GM11168 (cell line): ENCODE measurements at regions not wholly inside any gene's neighbourhood (a gene's known extent, or its start where the extent isn't known, plus 50 kb on each side); places are given as distances from the start of the nearest gene placed in this dataset.

Source experiments
- in situ Hi-C: fragments of 300-500 bp; cut with MboI; formaldehyde crosslinking; loops from one replicate; pipeline ENCODE4 v1.12.0; 2022; ENCODE audit warnings: low sequenced_read_pairs; ENCODE audit not compliant: unreplicated experiment

GRCh38 chr17:33739714-33740113 is 446.6 kb upstream of the ASIC2 start:
- in situ Hi-C loops: no loop called here

GRCh38 chr17:33745047-33745760 is 452.1 kb upstream of the ASIC2 start:
- in situ Hi-C loops: no loop called here

GRCh38 chr17:33749171-33749570 is 456.1 kb upstream of the ASIC2 start:
- in situ Hi-C loops: no loop called here

- in situ Hi-C loops: no loop called here
Measured at GRCh38 chr17:33750943-33751701, 458.0 kb upstream of the ASIC2 start.

GRCh38 chr17:33751702-33752065 is 458.6 kb upstream of the ASIC2 start:
- in situ Hi-C loops: no loop called here

GRCh38 chr17:33753452-33753851 is 460.4 kb upstream of the ASIC2 start:
- in situ Hi-C loops: no loop called here

- in situ Hi-C loops: no loop called here
Measured at GRCh38 chr17:33756021-33756420, 462.9 kb upstream of the ASIC2 start.

GRCh38 chr17:33765871-33766270 is 472.8 kb upstream of the ASIC2 start:
- in situ Hi-C loops: no loop called here

- in situ Hi-C loops: no loop called here
Measured at GRCh38 chr17:33766721-33767120, 473.6 kb upstream of the ASIC2 start.

GRCh38 chr17:33769066-33769465 is 476.0 kb upstream of the ASIC2 start:
- in situ Hi-C loops: no loop called here

GRCh38 chr17:33776304-33776703 is 478.8 kb upstream of the CCL2 start:
- in situ Hi-C loops: loop anchor here (25.0 kb wide), 1 partner anchor 361 kb away; no protein-coding TSS in a partner anchor

GRCh38 chr17:33776903-33777302 is 478.2 kb upstream of the CCL2 start:
- in situ Hi-C loops: loop anchor here (25.0 kb wide), 1 partner anchor 360 kb away; no protein-coding TSS in a partner anchor

GRCh38 chr17:33777674-33778073 is 477.4 kb upstream of the CCL2 start:
- in situ Hi-C loops: loop anchor here (25.0 kb wide), 1 partner anchor 360 kb away; no protein-coding TSS in a partner anchor

- in situ Hi-C loops: loop anchor here (25.0 kb wide), 1 partner anchor 359 kb away; no protein-coding TSS in a partner anchor
Measured at GRCh38 chr17:33778505-33779233, 476.4 kb upstream of the CCL2 start.

- in situ Hi-C loops: loop anchor here (25.0 kb wide), 1 partner anchor 358 kb away; no protein-coding TSS in a partner anchor
Measured at GRCh38 chr17:33779234-33779591, 475.9 kb upstream of the CCL2 start.

- in situ Hi-C loops: loop anchor here (25.0 kb wide), 1 partner anchor 352 kb away; no protein-coding TSS in a partner anchor
Measured at GRCh38 chr17:33785281-33785680, 469.8 kb upstream of the CCL2 start.

- in situ Hi-C loops: loop anchor here (25.0 kb wide), 1 partner anchor 351 kb away; no protein-coding TSS in a partner anchor
Measured at GRCh38 chr17:33786478-33786877, 468.6 kb upstream of the CCL2 start.

- in situ Hi-C loops: loop anchor here (25.0 kb wide), 1 partner anchor 348 kb away; no protein-coding TSS in a partner anchor
Measured at GRCh38 chr17:33789658-33790057, 465.4 kb upstream of the CCL2 start.

- in situ Hi-C loops: loop anchor here (25.0 kb wide), 1 partner anchor 340 kb away; no protein-coding TSS in a partner anchor
Measured at GRCh38 chr17:33797181-33797580, 457.9 kb upstream of the CCL2 start.

GRCh38 chr17:33798308-33798707 is 456.8 kb upstream of the CCL2 start:
- in situ Hi-C loops: loop anchor here (25.0 kb wide), 1 partner anchor 339 kb away; no protein-coding TSS in a partner anchor
